ENCODE measurements at regions not wholly inside any gene's neighbourhood (a gene's known extent, or its start where the extent isn't known, plus 50 kb on each side); places are given as distances from the start of the nearest gene placed in this dataset.

DNA sequence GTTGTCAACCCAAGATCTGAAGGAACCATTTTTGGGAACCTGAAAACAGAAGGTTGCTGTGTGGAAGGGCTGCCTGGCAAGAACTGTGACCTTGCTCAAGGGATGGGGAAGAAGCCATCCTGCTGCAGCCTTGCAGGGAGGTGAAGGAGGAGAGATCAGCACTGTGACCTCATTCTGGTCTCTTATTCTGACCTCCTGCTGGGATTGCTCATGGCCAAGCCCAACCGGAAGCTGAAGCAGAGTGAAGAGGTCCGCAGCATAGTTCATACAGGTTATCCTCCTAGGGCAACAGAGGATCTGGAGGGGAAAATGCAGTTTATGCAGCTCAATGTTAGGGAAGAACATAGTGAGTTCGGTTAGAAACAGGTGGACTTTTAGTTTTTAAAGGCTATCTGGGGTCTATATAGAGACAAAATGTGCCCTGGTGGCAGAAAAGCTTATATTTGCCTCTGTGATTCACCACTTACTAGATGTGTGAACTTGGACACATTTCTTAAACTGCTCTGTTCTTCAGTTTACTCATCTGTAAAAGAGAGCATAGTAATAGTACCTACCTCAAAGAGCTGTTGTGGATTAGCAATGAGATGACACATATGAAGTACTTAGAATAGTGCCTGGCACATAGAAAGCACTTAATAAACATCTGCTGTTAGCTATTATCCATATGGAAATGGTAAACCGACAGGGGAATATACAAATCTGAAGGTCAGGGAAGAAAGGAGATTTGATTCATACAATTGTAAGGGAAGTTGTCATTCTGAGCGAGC, 57.9 kb upstream of the BNC2 start:
- Mint-ChIP-seq H3K4me1 (no peaks in the 10 kb centered on the region), H3K27ac (no peak overlapping the region), H3K9me3 (no peaks in the 10 kb centered on the region), H3K4me3 (no peak overlapping the region), H3K27me3 (no peaks in the 10 kb centered on the region)
- ATAC-seq (no peak), DNase-seq (no peak)

DNA sequence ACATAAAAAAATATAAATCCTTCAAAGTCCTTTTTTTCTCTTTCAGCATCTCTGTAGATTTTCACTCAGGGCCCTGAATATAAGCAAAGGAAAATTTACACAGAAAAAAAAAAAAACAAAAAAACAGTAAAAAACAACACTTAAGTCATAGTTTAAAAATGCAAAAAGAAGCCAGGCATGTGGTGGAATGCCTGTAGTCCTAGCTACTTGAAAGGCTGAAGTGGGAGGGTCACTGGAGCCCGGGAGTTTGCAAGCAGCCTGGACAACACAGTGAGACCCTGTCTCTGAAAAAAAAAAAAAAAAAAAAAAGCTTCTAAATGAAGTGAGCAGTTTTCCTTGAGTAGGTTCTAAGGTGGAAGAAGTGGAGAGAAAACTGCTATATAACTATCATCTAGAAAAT, 55.0 kb upstream of the BNC2 start:
- ATAC-seq (no peak), DNase-seq (no peak)
- no peaks in the 10 kb centered on the region for H3K27me3 Mint-ChIP-seq
- no peak overlapping the region for H3K4me3 Mint-ChIP-seq
- no peaks in the 10 kb centered on the region for H3K9me3 Mint-ChIP-seq
- no peaks in the 10 kb centered on the region for H3K4me1 Mint-ChIP-seq
- no peak overlapping the region for H3K27ac Mint-ChIP-seq

DNA sequence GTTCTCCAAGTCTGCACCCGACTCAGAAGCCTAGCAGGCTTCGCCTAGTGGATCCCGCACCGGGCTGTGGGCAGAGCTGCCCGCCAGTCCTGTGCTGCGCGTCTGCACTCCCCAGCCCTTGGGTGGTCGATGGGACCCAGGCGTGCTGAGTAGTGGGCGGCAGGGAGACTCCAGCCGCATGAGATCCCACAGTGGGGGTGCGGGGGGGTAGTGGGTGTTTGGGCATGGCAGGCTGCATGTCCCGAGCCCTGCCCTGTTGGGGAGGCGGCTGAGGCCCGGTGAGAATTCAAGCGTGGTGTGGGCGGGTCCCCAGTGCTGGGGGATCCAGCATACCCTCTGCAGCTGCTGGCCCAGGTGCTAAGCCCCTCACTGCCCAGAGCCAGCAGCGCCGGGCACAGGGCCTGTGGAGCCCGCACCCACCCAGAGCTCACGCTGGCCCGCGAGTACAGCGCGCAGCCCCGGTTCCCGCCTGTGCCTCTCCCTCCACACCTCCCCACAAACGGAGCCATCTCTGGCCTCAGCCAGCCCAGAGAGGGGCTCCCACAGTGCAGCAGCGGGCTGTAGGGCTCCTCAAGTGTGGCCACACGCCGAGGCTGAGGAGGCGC, 53.9 kb upstream of the BNC2 start:
- Mint-ChIP-seq H3K27me3 (no peaks in the 10 kb centered on the region), H3K9me3 (no peaks in the 10 kb centered on the region), H3K27ac (no peak overlapping the region), H3K4me1 (no peaks in the 10 kb centered on the region), H3K4me3 (no peak overlapping the region)
- DNase-seq (no peak), ATAC-seq (peak; percentile 26)

DNA sequence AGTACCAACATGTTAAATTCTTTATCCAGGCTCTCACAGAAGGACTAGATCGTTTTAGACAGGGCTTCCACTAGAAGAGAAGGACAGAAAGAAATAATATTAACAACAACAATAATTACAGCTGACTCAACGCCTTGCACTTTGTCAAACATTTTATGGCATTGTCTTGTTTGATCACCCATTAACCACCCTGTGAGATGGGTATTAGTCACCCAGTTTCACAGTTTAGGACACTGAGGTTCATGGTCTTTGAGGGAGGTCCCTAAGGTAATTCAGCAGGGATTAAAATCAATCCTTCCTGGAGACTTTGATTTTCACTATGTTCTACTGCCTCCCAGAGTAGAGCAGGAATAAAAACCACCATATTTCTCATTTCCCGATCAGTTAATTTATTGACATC, 51.4 kb upstream of the BNC2 start:
- Mint-ChIP-seq H3K27ac (no peak overlapping the region), H3K4me1 (no peaks in the 10 kb centered on the region), H3K4me3 (no peak overlapping the region), H3K27me3 (no peaks in the 10 kb centered on the region), H3K9me3 (peaks cover 0 to 4% of the 10 kb centered on the region in 2 donors)
- DNase-seq (no peak), ATAC-seq (no peak)

Measured in stimulated activated naive CD8-positive, alpha-beta T cell treated with anti-CD3 and anti-CD28 coated beads, Interleukin-15, amount 100 ng/mL, for 72 hours (primary cell).